ENCODE measurements at regions not wholly inside any gene's neighbourhood (a gene's known extent, or its start where the extent isn't known, plus 50 kb on each side); places are given as distances from the start of the nearest gene placed in this dataset.

GRCh38 chr6:147060636-147061035, 143.6 kb upstream of the STXBP5 start:
- TF ChIP-seq EZH2 (IDR thresholded peaks at IDR 0.05; ENCODE audit: insufficient read depth, low read length) (no peak), CTCF (IDR thresholded peaks at IDR 0.05; ENCODE audit: insufficient read depth, low read depth, low read length) (no peak)
